UCSD-AML1 (cell line): ENCODE measurements at regions not wholly inside any gene's neighbourhood (a gene's known extent, or its start where the extent isn't known, plus 50 kb on each side); places are given as distances from the start of the nearest gene placed in this dataset.
"Not testable (repeated sequence)": the region's sequence is repeated elsewhere in the genome, so short reads cannot be mapped to it uniquely, and the experiment has no call there.

Experiments
- DNase-seq: peaks from one replicate; lab custom pipeline; 2025; ENCODE audit not compliant: unreplicated experiment; lab: John Stamatoyannopoulos, UW

DNA sequence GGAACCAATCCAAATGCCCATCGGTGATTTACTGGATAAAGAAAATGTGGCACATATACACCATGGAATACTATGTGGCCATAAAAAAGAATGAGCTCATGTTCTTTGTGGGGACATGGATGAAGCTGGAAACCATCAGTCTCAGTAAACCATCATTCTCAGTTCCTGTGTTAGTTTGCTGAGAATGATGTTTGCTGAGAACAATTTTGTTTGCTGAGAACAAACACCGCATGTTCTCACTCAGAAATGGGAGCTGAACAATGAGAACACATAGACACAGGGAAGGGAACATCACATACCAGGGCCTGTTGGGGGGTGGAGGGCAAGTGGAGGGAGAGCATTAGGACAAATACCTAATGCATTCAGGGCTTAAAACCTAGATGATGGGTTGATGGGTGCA lies 185.5 kb downstream of the ANXA1 start:
- not testable (repeated sequence) for DNase-seq

DNA sequence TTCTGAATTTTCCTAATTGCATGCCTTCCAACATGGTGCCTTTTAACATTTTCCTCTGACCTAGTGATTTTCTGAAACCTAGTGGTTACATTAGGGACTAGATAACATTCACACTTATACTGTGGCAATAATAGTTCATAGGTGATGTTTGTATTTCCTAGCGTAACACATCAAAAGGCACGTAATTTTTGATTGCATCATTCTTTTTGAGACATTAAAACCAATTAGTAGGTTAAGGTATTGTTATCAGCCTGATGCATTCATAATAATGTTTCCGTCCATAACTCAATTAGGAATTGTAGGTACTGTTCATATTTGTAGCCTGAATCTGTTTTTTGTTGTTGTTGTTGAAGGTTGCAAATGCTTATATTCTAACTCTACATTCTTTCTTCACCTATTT lies 192.4 kb downstream of the ANXA1 start:
- no peak for DNase-seq

- DNase-seq: no peak
Observed at GRCh38 chr9:73347123-73347522, 195.5 kb downstream of the ANXA1 start.

DNA sequence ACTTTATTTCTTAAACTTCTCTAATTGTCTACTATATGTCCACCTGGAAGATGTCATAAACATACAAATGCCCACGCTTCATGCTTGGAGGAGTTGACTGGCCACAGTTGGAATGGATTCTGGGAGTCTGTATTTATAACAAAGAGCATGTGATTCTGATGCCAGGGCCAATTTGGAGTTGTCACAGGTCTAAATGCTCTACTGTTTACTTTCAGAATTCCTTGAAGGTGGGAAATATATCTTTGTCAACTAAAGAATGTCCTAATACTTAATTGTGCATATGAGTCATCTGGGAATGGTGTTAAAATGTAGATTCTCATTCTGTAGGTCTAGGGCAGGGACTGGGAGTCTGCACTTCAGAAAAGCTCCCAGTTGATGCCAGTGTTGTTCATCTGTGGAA lies 196.1 kb downstream of the ANXA1 start:
- DNase-seq: no peak

DNA sequence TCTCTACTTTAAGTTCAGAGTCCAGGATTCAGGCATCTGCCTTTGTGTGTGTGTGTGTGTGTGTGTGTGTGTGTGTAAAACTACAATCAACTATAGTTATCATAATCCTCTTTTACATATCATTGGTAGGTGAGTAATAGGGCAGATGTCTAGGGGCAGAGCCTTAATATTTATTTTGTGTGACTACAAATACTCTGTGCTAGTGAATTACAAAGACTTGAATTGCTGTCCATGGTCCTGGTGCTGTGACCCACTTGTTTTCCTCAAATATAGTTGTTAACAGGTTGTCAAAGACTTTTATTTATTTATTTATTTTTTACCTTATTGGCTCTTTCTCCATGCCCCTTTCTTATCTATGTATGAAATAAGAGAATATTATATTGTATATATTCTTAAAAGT lies 196.8 kb downstream of the ANXA1 start:
- DNase-seq: no peak

DNA sequence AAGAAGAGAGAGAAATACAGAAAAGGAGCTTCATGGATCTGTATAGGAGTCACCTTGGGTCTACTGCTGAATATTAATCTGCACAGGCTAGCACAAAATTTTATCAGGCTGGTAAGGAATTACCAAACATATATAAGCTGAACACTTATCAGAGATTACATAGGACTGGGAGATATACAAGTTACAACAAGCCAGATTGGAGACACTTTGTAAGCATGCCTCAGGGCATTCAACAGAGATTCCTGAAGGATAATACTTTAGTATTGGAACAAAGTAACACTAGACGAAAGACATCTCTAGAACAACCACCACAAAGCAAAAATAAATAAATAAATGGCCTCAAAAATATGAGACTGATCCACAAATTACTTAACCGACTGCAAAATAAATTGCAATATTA lies 197.8 kb downstream of the ANXA1 start:
- DNase-seq: no peak

GRCh38 chr9:73357607-73358006 lies 205.9 kb downstream of the ANXA1 start:
- no peak for DNase-seq

GRCh38 chr9:73370053-73370452 lies 218.4 kb downstream of the ANXA1 start:
- DNase-seq: no peak

GRCh38 chr9:73371801-73372200 lies 220.1 kb downstream of the ANXA1 start:
- DNase-seq: no peak

DNA sequence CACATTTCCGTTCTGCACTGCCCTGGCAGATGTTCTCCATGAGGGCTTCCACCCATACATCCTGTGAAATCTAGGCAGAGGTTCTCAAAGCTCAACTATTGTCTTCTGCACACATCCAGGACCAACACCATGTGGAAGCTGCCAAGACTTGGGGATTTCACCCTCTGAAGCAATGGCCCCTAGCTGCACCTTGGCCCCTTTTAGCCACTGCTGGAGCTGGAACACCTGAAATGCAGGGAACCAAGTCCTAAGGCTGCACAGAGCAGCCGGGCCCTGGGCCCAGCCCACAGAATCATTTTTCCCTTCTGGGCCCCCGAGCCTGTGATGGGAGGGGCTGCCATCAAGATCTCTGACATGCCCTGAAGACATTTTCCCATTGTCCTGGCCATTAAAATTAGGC lies 228.7 kb downstream of the ANXA1 start:
- DNase-seq: no peak

- DNase-seq: no peak
Observed at GRCh38 chr9:73402081-73403028, 250.7 kb downstream of the ANXA1 start.

DNA sequence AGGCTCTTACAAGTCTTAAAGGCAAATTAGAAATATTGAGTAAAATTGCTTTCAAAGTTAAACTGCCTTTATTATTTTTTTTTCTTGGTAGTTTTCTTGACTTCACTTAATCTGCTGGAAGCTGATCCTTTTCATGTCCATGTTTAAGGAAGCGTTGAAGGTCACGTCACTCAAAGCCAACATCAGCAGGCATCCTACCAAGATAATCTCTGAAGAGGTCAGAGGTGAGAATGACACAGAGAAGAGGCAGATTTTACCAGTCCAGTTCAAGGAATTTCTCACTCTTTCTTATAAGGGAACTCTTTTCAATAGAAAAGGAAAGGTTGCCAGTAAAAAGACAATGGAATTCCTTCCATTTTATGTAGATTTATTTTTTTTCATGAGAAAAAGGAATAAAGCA lies 259.8 kb downstream of the ANXA1 start:
- no peak for DNase-seq

DNA sequence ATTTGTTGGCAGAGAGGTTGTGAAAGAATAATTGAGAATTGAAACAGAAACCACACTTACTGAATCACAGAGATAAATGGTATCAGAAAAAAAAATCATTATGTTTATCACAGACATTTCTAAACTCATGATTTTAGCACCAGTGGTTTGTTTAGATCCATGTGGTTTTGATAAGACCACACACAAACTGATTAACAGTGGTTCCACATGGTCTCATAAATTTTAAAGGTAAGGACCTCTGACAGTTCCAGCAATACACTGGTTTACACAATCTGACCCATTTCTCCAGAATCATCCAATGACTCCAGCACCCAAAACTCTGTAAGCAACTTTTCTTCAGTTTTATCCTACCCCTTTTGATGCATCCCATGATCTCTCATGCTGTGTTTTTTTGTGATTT lies 261.2 kb downstream of the ANXA1 start:
- no peak for DNase-seq

DNA sequence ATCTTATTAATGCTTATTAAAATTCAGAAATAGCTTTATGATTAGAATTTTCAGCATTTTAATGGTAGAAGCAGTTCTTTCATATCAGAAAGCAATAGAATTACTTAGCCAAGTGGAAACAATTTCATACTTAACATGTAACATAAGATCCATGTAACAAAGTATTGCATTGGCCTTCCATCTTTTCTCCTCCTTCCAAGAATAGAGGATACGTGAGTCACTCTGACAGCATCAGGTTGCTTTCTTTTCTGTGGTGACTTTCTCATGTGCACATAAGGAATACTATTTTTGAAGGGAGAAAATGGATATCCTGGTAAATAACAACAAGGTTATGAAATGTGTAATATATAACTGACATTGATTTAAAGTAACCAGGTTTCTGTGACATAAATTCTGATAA lies 272.2 kb downstream of the ANXA1 start:
- no peak for DNase-seq

GRCh38 chr9:73426269-73426668 lies 274.6 kb downstream of the ANXA1 start:
- no peak for DNase-seq

GRCh38 chr9:73434826-73435225 lies 283.2 kb downstream of the ANXA1 start:
- no peak for DNase-seq

GRCh38 chr9:73437758-73438157 lies 286.1 kb downstream of the ANXA1 start:
- DNase-seq: no peak

GRCh38 chr9:73439839-73440238 lies 288.2 kb downstream of the ANXA1 start:
- not testable (repeated sequence) for DNase-seq

DNA sequence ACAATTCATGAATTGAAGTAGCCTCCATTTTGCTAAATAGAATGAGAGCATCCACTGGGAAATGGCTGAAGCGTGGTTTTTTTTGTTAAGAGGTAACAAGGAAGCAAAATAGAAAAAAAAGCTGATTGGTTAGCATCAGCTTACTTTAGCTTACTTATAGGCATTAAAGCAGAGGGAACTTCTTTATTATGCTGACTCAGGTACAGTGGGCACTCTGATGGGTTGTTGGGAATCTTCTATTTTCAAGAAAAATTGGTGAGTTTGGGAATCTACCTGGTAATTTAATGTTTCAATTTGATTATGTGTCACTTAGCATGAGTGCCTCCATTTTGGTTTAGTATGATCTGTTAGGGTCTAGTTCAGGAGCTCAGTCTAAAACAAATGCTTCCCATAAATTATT lies 289.6 kb downstream of the ANXA1 start:
- DNase-seq: no peak

DNA sequence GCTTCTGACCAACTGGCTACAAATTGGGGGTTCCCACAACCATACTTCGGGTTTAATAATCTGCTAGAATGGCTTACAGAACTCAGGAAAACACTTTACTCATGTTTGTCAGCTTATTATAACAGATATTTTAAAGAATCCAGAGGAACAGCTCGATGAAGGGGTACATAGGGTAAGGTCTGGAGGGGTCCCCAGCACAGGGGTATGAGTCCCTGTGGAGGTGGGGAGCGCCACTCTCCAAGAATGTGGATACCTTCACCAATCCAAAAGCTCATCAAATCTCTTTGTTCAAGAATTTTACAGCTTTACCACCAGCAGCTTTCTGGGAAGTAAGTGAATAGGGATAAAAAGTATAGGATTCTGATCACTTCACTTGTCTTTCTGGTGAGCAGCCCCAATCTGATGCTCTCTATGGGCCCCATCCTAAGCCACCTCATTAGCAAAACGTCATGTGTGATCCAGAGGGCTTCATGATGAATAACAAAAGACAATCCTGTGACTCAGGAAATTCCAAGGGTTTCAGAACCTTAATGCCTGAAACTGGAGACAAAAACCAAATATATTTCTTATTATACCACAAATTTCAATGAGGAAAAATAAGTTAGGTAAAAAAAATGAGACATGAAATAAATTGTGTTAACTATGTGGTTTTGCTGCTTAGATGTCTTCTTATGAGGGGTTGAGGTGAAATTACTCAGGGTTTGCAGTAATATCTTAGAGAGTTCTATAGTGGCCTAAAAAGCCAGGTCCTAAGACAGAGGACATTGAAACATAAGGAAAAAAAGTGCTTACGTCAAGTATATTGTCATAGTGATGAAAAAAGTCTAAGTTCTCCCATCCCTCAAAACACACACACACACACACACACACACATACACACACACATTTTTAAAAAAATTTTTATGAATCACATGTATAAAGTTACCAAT lies 290.5 kb downstream of the ANXA1 start:
- no peak for DNase-seq

DNA sequence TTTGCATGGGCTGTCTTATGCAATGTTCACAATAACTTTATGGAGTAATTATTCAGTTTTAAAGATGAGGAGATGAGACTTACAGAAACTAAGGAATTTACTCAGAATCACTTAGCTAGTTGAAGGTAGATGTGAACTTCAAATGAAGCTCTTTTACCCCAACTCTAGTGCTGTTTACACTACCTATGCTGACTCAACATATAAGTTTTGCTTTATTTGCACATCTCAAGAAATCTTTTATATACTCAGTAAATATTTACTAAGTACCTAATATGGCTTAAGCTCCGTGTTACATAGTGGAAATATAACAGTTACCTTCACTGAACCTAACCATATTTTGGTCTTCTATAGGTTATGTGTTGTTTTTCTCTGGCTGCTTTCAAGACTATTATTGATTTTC lies 293.2 kb downstream of the ANXA1 start:
- DNase-seq: no peak

- not testable (repeated sequence) for DNase-seq
Observed at GRCh38 chr9:73445384-73445783, 293.7 kb downstream of the ANXA1 start.
